Renal cortical epithelial cell (primary cell): ENCODE measurements at regions not wholly inside any gene's neighbourhood (a gene's known extent, or its start where the extent isn't known, plus 50 kb on each side); places are given as distances from the start of the nearest gene placed in this dataset.

Experiments used
- DNase-seq: peaks from one replicate; pipeline ENCODE4 v3.0.0-alpha.2; 2011; ENCODE audit warnings: low read depth

- no peak for DNase-seq
Measured at GRCh38 chr11:70703141-70704064, 305.1 kb downstream of the CTTN start.

GRCh38 chr11:70705097-70705496, 306.8 kb downstream of the CTTN start:
- DNase-seq: no peak

DNA sequence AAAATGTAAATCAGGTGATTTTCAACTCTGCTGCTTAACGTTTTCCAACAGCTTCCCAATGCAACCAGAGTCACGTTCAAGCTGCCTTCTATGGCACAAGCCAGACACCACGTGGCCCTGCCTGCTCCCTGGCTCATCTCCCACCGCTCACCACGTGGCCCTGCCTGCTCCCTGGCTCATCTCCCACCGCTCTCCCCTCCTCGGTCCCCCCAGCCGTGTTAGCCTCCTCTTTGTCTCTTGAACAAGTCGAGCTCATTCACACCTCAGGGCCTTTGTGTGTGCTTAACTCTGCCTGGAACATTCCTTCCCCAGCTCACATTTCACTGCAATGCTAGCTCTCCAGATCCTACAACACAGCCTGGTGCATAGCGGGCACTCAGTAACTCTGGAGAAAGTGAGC, 307.6 kb downstream of the CTTN start:
- DNase-seq: no peak

DNA sequence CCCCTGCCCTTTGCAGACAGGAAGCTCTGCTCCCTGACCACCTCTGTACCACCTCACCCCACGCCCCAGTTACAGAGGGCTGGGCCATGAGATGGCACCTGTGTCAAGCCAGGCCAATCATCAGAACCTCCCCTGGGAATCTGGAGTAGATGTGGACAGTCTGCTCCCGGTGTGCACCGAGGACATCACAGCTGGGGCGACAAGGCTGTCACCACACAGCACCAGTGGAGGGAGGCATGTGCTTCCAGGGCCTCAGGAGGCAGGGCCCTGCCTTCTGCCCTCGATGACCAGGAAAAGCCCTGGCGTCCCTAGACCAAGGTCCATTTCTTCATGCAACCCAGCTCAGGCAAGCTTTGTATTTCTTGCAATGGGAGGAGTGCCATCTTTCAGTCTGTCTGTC, 309.5 kb downstream of the CTTN start:
- DNase-seq: no peak

- no peak for DNase-seq
Measured at GRCh38 chr11:70709596-70709995, 311.3 kb downstream of the CTTN start.

GRCh38 chr11:70710192-70710591, 311.9 kb downstream of the CTTN start:
- no peak for DNase-seq

- DNase-seq: no peak
Measured at GRCh38 chr11:70710601-70711000, 312.3 kb downstream of the CTTN start.

GRCh38 chr11:70711095-70711910, 313.0 kb downstream of the CTTN start:
- DNase-seq: no peak

- no peak for DNase-seq
Measured at GRCh38 chr11:70711911-70712185, 313.5 kb downstream of the CTTN start.

DNA sequence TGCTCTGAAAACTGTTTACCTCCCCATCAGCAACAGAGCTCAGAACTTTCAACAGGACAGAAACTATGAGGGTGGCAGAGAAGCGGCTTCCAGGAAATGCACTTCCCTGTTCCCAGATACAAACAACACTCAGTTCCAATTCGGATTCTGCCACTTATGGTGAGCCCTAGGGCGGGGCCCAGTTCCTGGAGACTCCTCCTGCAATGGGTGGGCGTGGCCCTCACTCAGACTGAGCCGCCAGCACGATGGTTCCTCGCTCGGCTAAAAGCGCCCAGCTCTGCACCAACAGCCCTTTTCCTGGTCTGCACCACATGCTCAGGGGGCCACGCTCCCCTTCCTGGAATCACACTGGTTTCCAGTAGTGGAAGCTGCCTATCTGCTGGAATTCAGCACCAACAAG, 314.1 kb downstream of the CTTN start:
- no peak for DNase-seq

- DNase-seq: no peak
Measured at GRCh38 chr11:70713086-70713835, 314.9 kb downstream of the CTTN start.

DNA sequence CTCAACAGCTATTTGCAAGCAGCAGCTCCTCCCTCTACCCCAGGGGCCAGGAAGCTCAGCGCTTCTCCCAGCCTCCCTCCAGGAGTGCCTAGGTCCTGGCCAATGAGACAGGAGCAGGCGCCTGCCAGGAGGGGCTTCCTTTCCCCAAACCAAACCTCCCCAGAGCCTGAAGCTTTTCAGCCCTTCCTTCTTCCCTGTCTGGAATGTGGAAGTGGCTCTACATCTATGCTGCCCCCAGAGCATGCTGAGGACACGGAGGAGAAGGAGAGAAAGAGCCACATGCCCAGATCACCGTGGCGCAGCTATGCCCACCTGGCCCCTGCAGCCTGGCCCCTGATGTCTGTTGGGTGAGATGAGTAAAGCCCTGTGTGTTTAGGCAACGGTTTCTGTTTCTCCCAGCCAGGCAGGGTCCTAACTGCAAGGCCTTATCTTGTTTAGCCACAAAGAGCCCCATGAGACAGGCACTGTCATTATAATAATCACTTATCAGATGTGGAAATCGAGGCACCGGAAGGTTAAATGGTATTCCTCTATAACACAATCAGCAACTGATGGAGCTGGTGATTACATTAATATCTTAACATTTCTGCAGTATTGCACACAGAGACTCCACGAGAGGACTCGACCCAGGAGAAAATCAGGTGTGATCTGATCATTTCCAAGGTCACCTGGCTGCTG, 315.8 kb downstream of the CTTN start:
- DNase-seq: no peak

- DNase-seq: no peak
Measured at GRCh38 chr11:70715166-70715951, 317.0 kb downstream of the CTTN start.

GRCh38 chr11:70716216-70716615, 317.9 kb downstream of the CTTN start:
- no peak for DNase-seq

DNA sequence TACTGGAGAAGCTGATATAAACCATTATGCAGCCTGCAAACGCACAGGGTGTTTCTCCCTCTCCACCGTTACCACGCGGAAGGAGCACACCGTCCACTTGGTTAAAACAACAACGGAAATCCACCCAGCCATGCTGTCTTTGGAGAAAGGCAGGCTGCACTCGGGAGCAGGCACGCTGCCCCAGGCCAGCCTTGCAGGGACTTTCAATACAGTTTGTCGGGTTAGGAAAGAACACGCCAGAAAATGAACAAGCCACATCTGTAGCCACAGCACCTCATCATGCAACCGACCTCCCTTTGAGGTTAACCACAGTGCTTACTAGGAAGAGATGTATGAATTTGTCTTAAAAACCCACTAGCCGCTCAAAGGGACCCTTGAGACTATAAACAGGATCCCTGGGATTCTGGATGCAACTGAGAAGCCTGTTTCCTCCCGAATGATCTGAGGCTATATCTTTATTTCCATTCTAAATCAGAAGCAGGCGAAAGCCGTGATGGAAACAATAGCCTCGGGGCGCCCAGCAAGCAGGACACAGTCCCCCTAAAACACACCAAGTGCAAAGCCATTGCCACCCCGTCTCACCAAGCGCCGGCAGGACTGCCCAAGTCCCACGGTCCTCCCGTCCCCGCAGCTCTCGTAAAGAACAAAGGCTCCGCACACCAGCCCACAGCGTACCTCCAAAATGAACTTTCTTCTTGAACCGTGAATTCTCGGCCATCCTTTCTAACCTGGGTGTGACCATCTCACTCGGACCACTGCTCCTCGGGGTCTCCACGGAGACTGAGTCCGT, 318.9 kb downstream of the CTTN start:
- no peak for DNase-seq

- DNase-seq: no peak
Measured at GRCh38 chr11:70717936-70718595, 319.7 kb downstream of the CTTN start.

DNA sequence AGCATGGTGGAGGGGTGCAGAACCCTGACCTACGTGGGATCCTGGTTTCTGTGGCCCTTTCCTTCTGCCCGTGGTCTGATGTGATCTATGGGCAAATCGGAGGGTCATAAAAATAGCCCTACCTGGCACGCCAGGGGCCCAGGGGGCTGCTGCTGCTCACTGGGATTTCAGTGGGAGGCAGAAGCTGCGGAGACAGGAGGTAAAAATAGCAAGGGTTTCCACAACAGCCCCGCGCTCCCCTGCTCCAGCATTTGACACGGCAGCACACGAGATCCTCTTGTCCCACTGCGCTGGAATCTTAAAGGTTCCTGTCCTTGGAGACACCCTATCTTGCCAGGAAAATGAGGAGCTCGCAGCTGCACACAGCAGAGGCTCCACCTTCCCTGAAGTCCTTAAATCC, 321.2 kb downstream of the CTTN start:
- DNase-seq: no peak

GRCh38 chr11:70720281-70720680, 322.0 kb downstream of the CTTN start:
- no peak for DNase-seq

DNA sequence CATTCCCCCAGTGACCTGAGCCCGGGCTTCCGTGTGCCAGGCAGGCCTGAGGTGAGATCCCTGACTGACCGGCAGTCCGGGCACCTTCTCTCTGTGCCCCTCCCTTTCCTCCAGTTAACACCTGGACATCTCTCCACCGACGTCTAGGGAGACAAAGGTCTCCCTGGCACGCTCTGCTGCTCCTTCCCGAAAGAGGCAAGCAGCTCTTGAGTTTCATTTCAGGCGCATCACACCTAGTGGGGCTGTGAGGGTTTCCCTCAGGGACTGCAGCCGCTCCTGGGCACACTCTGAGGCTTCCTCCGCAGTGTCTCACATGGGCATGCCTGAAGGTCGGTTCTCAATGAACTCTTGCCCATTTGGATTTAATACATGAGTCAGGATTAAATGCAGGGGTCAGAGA, 322.7 kb downstream of the CTTN start:
- no peak for DNase-seq

DNA sequence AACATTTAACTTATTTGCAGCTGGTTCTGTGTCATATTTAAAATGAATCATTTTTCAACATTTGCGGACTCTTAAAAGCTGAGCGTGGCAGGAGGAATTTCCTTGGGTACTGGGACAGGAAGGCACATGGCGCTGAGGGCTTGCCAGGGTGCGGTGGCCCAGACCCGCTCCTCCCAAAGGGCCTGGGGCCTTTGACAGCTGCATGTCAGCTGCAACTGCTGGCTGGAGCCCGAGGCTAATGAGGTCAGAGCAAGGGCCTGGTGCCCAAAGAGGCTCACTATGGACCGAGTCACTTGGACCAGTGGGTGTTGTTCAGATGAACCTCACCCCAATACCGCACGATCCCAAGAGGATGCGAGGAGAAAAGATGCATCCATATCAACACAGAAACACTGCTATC, 326.9 kb downstream of the CTTN start:
- no peak for DNase-seq
